Liver (tissue), 3 donors: ENCODE measurements at regions not wholly inside any gene's neighbourhood (a gene's known extent, or its start where the extent isn't known, plus 50 kb on each side); places are given as distances from the start of the nearest gene placed in this dataset.

Experiments
- CTCF ChIP-seq: fragments of 150-350 bp; IDR thresholded peaks from 2 replicates; pipeline ENCODE4 v1.5.1; 2017; ENCODE audit warnings: improper control_type of control experiment, low read depth, low read length; ENCODE audit not compliant: missing input control
- FOXA1 ChIP-seq: IDR thresholded peaks from 2 replicates; pipeline ENCODE4 v1.6.1; 2016; ENCODE audit warnings: antibody characterized with exemption
- JUND ChIP-seq, 2 donors: IDR thresholded peaks; 2 replicates each; pipeline ENCODE4 v1.6.1; 2016; ENCODE audit warnings: antibody characterized with exemption in 2 of 2
- MAX ChIP-seq: IDR thresholded peaks from 2 replicates; pipeline ENCODE4 v1.6.1; 2016; ENCODE audit warnings: antibody characterized with exemption
- RXRA ChIP-seq, 2 donors: IDR thresholded peaks; 2 replicates each; pipeline ENCODE4 v1.6.1; 2017 to 2018; ENCODE audit warnings: antibody characterized with exemption in 2 of 2, mild to moderate bottlenecking in 1 of 2
- SP1 ChIP-seq: IDR thresholded peaks from 2 replicates; pipeline ENCODE4 v1.6.1; 2018; ENCODE audit warnings: antibody characterized with exemption, mild to moderate bottlenecking
- TAF1 ChIP-seq: conservative IDR thresholded peaks from 2 replicates; pipeline ENCODE4 v1.6.1; 2016; ENCODE audit warnings: antibody characterized with exemption, mild to moderate bottlenecking
- YY1 ChIP-seq: IDR thresholded peaks from 2 replicates; pipeline ENCODE4 v1.6.1; 2016; ENCODE audit warnings: antibody characterized with exemption, mild to moderate bottlenecking
- donor health status: healthy.
- donor health status: healthy.

- no peak for TF ChIP-seq CTCF
- TF ChIP-seq JUND (IDR thresholded peaks at IDR 0.05), result no peak
- TF ChIP-seq FOXA1, result no peak
- TF ChIP-seq MAX, result no peak
- no peak for TF ChIP-seq RXRA (IDR thresholded peaks at IDR 0.05)
- TF ChIP-seq TAF1, result no peak
- no peak for TF ChIP-seq SP1
- no peak for TF ChIP-seq YY1
These were observed 155.9 kb upstream of the ZC3H12A start for GRCh38 chr1:37318490-37318889.
